Skeletal muscle satellite cell (primary cell): ENCODE measurements at regions not wholly inside any gene's neighbourhood (a gene's known extent, or its start where the extent isn't known, plus 50 kb on each side); places are given as distances from the start of the nearest gene placed in this dataset.

Experiments used
- H3K27me3 ChIP-seq: 2 replicates; pipeline ENCODE4 v1.7.0; 2013; ENCODE audit warnings: low read length; ENCODE audit not compliant: control insufficient read depth, insufficient read depth
- H3K36me3 ChIP-seq: 2 replicates; pipeline ENCODE4 v1.7.0; 2013; ENCODE audit warnings: mild to moderate bottlenecking, control low read depth, low read length; ENCODE audit not compliant: insufficient read depth
- H3K4me1 ChIP-seq: 2 replicates; pipeline ENCODE4 v1.7.0; 2013; ENCODE audit warnings: low read length; ENCODE audit not compliant: control insufficient read depth, insufficient read depth
- H3K4me2 ChIP-seq: 2 replicates; pipeline ENCODE4 v1.7.0; 2013; ENCODE audit warnings: mild to moderate bottlenecking, low read length
- H3K4me3 ChIP-seq: 2 replicates; pipeline ENCODE4 v1.7.0; 2013; ENCODE audit warnings: low read length
- H3K9ac ChIP-seq: 2 replicates; pipeline ENCODE4 v1.7.0; 2013; ENCODE audit warnings: mild to moderate bottlenecking, low read depth, low read length, moderate library complexity
- H3K9me3 ChIP-seq: replicated peaks from 2 replicates; pipeline ENCODE4 v1.7.0; 2013; ENCODE audit warnings: mild to moderate bottlenecking, control low read depth, low read length

GRCh38 chr2:226050822-226051221, 651.3 kb downstream of the NYAP2 start:
- no peak overlapping the region for H3K4me3 ChIP-seq
- peaks cover 8% of the 10 kb centered on the region for H3K4me1 ChIP-seq
- H3K36me3 ChIP-seq = no peaks in the 10 kb centered on the region
- no peaks in the 10 kb centered on the region for H3K27me3 ChIP-seq
- H3K9me3 ChIP-seq = no peaks in the 10 kb centered on the region
- H3K9ac ChIP-seq = no peak overlapping the region
- H3K4me2 ChIP-seq = no peak overlapping the region

GRCh38 chr2:226048611-226049010, 649.1 kb downstream of the NYAP2 start:
- H3K9ac ChIP-seq = no peak overlapping the region
- no peaks in the 10 kb centered on the region for H3K36me3 ChIP-seq
- no peaks in the 10 kb centered on the region for H3K9me3 ChIP-seq
- peaks cover 8% of the 10 kb centered on the region for H3K4me1 ChIP-seq
- H3K4me2 ChIP-seq = peak overlapping the region; percentile 37
- no peaks in the 10 kb centered on the region for H3K27me3 ChIP-seq
- H3K4me3 ChIP-seq = no peak overlapping the region

GRCh38 chr2:226045080-226045479, 645.6 kb downstream of the NYAP2 start:
- no peak overlapping the region for H3K9ac ChIP-seq
- H3K4me3 ChIP-seq = no peak overlapping the region
- H3K27me3 ChIP-seq = no peaks in the 10 kb centered on the region
- no peaks in the 10 kb centered on the region for H3K36me3 ChIP-seq
- H3K4me2 ChIP-seq = no peak overlapping the region
- peaks cover 8% of the 10 kb centered on the region for H3K4me1 ChIP-seq
- H3K9me3 ChIP-seq = no peaks in the 10 kb centered on the region

- H3K9ac ChIP-seq = no peak overlapping the region
- H3K4me3 ChIP-seq = no peak overlapping the region
- no peaks in the 10 kb centered on the region for H3K4me1 ChIP-seq
- H3K4me2 ChIP-seq = no peak overlapping the region
- no peaks in the 10 kb centered on the region for H3K9me3 ChIP-seq
- no peaks in the 10 kb centered on the region for H3K27me3 ChIP-seq
- H3K36me3 ChIP-seq = no peaks in the 10 kb centered on the region
These were observed 640.9 kb downstream of the NYAP2 start for GRCh38 chr2:226040344-226040900.

GRCh38 chr2:226037526-226037925, 638.0 kb downstream of the NYAP2 start:
- H3K27me3 ChIP-seq = no peaks in the 10 kb centered on the region
- no peak overlapping the region for H3K9ac ChIP-seq
- H3K4me2 ChIP-seq = no peak overlapping the region
- no peak overlapping the region for H3K4me3 ChIP-seq
- H3K36me3 ChIP-seq = no peaks in the 10 kb centered on the region
- H3K4me1 ChIP-seq = no peaks in the 10 kb centered on the region
- H3K9me3 ChIP-seq = no peaks in the 10 kb centered on the region

DNA sequence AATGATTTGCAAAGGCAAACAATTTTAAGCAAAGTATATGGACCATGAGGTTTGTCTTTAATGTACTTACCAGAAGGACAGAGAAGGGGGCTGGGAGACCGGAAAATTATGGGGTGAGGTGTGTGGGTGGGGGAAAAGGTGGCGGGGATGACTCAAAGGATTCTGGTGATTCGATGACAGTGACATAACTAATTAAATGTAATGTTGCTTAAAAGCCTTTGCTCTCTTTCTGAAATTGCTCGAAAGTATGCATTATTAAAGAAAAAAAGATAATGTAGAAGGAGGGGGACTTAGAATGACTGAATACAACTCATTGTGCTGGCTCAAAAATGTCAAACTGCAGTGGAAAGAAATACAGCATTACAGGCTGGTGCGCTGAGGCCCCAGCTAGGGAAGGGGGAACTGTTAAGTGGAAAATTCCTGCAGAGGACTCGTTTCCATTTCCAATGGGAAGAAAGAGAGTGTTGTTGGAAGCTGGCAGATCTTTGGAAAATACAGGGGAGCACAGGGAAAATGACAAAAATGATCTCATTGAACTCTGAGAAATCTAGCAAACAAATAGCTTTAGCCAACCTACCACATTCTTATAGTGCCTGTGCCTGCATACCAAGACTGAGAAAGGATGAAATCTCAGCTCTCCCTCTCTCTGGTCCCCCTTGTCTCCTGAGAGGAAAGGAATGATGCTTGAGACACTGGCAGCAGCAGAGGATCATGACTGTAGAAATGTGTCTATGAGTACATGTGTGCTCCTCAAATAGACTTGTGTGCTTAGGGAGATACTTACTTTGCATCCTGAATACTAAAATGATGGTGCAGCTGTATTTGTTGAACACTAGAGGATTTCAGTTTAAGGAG, 632.4 kb downstream of the NYAP2 start:
- Histone ChIP-seq H3K27me3 (no peaks in the 10 kb centered on the region), H3K4me3 (peak overlapping the region; percentile 79), H3K4me1 (peaks cover 14% of the 10 kb centered on the region), H3K9me3 (no peaks in the 10 kb centered on the region), H3K4me2 (peak overlapping the region; percentile 91), H3K9ac (peak overlapping the region; percentile 67), H3K36me3 (no peaks in the 10 kb centered on the region)

GRCh38 chr2:226030788-226031646, 631.5 kb downstream of the NYAP2 start:
- H3K36me3 ChIP-seq = no peaks in the 10 kb centered on the region
- no peaks in the 10 kb centered on the region for H3K9me3 ChIP-seq

DNA sequence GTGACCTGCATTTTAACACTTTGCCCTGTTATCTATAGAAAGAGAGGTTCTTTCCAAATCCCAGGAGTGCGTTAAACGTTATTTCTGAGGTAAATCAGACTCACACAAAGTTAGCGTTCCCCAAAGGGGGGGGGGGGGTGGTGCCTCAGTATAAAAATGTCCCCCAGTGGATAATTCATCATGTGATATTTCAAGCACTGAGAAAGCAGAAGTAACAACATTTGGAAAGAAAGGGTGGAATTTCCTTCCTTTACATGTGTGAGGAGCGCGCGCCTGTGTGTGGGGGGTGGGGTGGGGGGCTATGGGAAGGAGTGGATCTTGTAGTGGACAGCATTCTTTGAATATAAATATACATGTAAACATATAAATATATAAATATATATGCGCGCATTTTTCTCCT, 630.9 kb downstream of the NYAP2 start:
- Histone ChIP-seq H3K4me1 (peaks cover 14% of the 10 kb centered on the region), H3K9ac (no peak overlapping the region), H3K36me3 (no peaks in the 10 kb centered on the region), H3K9me3 (no peaks in the 10 kb centered on the region), H3K4me3 (peak overlapping the region; percentile 79), H3K4me2 (no peak overlapping the region), H3K27me3 (no peaks in the 10 kb centered on the region)

More at GRCh38 chr2:226030788-226031646, 631.5 kb downstream of the NYAP2 start:
- Histone ChIP-seq H3K4me3 (peak overlapping the region; percentile 79), H3K27me3 (no peaks in the 10 kb centered on the region), H3K4me1 (peaks cover 14% of the 10 kb centered on the region), H3K4me2 (peak overlapping the region; percentile 91), H3K9ac (peak overlapping the region; percentile 67)

DNA sequence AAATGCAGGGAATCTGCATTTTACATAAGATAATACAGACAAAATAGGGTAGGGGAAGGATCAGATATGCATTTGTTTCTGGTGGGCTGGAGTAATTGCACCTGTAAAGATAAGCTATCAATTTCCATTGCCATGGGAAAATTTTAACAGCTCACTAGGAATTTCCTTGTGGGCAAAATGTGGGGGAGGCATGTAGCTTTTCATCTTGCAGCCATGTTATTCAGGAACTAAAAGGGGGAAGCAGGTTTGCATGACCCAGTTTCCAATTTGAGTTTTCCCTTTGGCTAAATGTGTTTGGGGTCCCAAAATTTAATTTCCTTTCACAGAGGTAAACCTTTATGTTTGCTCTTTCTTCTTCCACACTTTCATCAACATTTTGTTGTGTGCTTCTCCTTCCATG, 624.4 kb downstream of the NYAP2 start:
- Histone ChIP-seq H3K9me3 (no peaks in the 10 kb centered on the region), H3K4me2 (no peak overlapping the region), H3K27me3 (no peaks in the 10 kb centered on the region), H3K9ac (no peak overlapping the region), H3K4me1 (no peaks in the 10 kb centered on the region), H3K36me3 (no peaks in the 10 kb centered on the region), H3K4me3 (no peak overlapping the region)

- Histone ChIP-seq H3K9me3 (no peaks in the 10 kb centered on the region), H3K27me3 (no peaks in the 10 kb centered on the region), H3K9ac (no peak overlapping the region), H3K4me2 (no peak overlapping the region), H3K36me3 (no peaks in the 10 kb centered on the region), H3K4me1 (no peaks in the 10 kb centered on the region), H3K4me3 (no peak overlapping the region)
These were observed 623.9 kb downstream of the NYAP2 start for GRCh38 chr2:226023383-226023782.

- no peaks in the 10 kb centered on the region for H3K4me1 ChIP-seq
These were observed 621.4 kb downstream of the NYAP2 start for GRCh38 chr2:226020956-226021355.

More at GRCh38 chr2:226020956-226021355, 621.4 kb downstream of the NYAP2 start:
- no peaks in the 10 kb centered on the region for H3K9me3 ChIP-seq
- H3K27me3 ChIP-seq = no peaks in the 10 kb centered on the region
- H3K9ac ChIP-seq = no peak overlapping the region
- H3K4me3 ChIP-seq = no peak overlapping the region
- H3K36me3 ChIP-seq = no peaks in the 10 kb centered on the region
- H3K4me2 ChIP-seq = no peak overlapping the region
